GM12873 (cell line): ENCODE measurements at regions not wholly inside any gene's neighbourhood (a gene's known extent, or its start where the extent isn't known, plus 50 kb on each side); places are given as distances from the start of the nearest gene placed in this dataset.

ENCODE experiments used
- CTCF ChIP-seq: IDR thresholded peaks from 2 replicates; pipeline ENCODE4 v1.5.1; 2012; ENCODE audit warnings: low read depth, mild to moderate bottlenecking, moderate library complexity, low read length, control low read depth; ENCODE audit not compliant: insufficient read depth; ENCODE audit errors: missing control alignments

DNA sequence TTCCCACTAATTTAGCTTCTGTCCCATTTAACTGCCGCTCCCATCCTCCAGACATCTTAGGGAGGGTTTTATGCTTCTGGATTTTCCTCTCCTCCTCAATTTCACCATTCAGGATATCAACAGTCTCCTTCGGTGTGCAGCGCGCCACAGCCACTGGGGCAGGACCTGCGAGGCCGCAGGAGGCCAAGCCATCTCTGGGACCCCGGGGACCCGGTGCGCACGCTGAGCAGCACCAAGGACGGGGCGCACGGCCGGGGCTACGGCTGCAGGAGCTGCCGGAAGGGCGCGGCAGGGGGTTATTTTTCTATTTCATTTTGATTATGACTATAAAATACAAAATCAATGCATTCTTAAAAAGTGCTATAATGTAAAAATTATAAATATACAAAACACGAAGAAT is 1238.4 kb upstream of the NCAM2 start:
- TF ChIP-seq CTCF = no peak

DNA sequence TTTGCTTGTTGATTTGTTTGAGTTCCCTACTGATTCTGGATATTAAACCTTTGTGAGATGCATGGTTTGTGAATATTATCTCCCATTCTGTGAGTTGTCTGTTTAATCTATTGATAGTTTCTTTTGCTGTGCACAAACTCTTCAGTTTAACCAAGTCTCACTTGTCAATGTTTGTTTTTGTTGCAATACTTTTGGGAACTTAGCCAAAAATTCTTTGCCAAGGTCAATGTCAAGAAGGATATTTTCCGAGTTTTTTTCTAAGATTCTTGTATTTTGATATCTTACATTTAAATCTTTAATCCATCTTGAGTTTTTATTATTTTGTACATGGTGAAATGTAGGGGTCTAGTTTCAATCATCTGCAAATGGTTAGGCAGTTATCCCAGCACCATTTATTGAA is 1230.7 kb upstream of the NCAM2 start:
- no peak for TF ChIP-seq CTCF

- TF ChIP-seq CTCF = no peak
Measured at GRCh38 chr21:19771881-19772280, 1226.3 kb upstream of the NCAM2 start.

GRCh38 chr21:19776076-19776475 is 1222.1 kb upstream of the NCAM2 start:
- no peak for TF ChIP-seq CTCF

DNA sequence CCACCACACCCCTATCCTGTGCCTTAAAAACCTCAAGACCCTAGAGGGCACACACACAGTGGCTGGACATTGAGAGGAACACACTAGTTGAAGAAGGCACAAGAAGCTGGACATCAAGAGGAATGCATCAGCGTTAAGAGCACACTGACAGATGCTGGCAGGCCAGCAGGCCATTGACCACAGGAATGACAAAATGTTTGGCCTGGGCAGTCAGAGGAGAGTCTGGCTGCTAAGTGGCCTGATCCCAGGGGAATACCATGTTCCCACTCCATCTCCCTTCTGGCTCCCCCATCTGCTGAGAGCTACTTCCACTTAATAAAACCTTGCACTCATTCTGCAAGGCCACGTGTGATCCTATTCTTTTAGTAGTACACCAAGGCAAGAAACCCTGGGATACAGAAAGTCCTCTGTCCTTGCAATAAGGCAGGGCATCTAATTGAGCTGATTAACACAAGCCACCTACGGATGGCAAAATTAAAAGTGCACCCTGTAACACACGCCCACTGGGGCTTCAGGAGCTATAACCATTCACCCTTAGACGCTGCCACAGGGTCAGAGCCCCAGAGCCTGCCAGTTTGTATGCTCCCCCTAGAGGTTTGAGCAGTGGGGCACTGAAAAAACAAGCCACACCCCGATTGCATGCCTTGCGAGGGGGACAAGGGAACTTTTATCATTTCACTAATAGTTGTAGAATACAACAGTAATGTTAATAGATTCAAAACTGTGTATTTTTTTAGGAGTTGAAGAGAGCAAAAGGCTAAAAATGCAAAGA is 1216.1 kb upstream of the NCAM2 start:
- no peak for TF ChIP-seq CTCF

DNA sequence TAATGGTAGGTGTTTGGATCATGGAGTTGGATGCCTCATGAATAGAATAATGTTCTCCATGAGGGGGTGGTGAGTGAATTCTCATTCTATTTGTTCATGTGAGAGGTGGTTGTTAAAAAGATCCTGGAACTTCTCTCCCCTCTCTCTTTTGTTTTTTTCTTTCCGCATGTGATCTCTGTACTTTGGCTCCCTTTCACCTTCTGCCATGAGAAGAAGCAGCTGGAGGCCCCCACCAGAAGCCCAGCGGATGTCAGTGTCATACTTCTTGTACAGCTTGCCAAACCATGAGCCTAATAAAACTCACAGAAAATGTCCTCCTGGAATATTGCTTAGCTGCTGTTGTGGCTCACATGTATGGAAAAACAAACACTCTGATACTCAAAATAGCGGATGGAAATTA is 1212.3 kb upstream of the NCAM2 start:
- no peak for TF ChIP-seq CTCF

GRCh38 chr21:19792004-19792403 is 1206.2 kb upstream of the NCAM2 start:
- TF ChIP-seq CTCF = no peak

DNA sequence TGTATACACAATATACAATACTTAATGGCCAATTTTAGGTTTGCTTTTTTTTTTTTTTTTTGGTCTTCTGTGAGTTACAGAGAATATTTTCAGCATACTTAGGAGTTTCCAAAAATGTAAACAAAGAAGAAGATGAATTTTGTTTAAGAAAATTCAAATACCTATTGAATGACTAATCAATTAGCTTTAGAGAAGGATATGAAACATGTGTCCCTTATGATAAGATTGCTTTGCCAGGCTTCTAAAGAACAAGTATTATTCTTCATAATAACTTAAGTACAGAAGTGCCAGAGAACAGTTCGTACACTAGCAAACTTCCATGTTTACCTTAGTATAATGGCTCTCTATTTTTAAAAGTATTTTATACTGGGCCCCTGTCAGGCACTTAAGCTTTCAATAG is 1191.0 kb upstream of the NCAM2 start:
- TF ChIP-seq CTCF = no peak
